GM13977 (cell line): ENCODE measurements at regions not wholly inside any gene's neighbourhood (a gene's known extent, or its start where the extent isn't known, plus 50 kb on each side); places are given as distances from the start of the nearest gene placed in this dataset.
"Not testable (repeated sequence)": the region's sequence is repeated elsewhere in the genome, so short reads cannot be mapped to it uniquely, and the experiment has no call there.

Experiments
- DNase-seq: peaks from one replicate; pipeline ENCODE4 v3.0.0; 2012; ENCODE audit warnings: low spot score
- in situ Hi-C: fragments of 300-500 bp; cut with MboI; formaldehyde crosslinking; loops from one replicate; pipeline ENCODE4 v1.12.0; 2022; ENCODE audit warnings: low sequenced_read_pairs, low pct_unique_long_range_greater_than_20kb, mixed read lengths, inconsistent platforms; ENCODE audit not compliant: unreplicated experiment
- TF ChIP-seq, protein P1 (sequence below): IDR thresholded peaks from 2 replicates; pipeline ENCODE4 v1.5.1; 2012; ENCODE audit warnings: mild to moderate bottlenecking, control low read depth; ENCODE audit not compliant: insufficient read depth; ENCODE audit errors: extremely low read depth, missing control alignments

DNA sequence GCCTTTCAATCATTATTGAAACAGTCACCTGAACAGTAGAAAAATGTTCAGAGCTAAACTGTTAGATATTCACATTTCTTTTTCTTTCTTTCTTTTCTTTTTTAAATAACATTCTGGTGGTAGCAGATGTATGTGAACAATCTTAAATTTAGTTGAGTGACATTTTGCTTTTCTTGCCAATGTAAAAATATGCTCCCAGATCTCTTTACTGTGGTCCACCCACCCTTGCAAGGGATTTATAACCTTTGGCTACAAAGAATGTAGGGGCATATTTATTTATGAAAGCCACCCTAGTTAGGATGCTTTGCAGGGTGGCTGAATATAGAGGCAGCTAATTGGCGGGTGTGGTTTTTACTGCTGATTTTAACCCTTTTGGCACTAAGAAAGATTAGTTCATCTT is 473.9 kb downstream of the MFSD1 start:
- in situ Hi-C loops, result no loop called here
- TF ChIP-seq, protein P1, sequence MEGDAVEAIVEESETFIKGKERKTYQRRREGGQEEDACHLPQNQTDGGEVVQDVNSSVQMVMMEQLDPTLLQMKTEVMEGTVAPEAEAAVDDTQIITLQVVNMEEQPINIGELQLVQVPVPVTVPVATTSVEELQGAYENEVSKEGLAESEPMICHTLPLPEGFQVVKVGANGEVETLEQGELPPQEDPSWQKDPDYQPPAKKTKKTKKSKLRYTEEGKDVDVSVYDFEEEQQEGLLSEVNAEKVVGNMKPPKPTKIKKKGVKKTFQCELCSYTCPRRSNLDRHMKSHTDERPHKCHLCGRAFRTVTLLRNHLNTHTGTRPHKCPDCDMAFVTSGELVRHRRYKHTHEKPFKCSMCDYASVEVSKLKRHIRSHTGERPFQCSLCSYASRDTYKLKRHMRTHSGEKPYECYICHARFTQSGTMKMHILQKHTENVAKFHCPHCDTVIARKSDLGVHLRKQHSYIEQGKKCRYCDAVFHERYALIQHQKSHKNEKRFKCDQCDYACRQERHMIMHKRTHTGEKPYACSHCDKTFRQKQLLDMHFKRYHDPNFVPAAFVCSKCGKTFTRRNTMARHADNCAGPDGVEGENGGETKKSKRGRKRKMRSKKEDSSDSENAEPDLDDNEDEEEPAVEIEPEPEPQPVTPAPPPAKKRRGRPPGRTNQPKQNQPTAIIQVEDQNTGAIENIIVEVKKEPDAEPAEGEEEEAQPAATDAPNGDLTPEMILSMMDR, result no peak
- no peak for DNase-seq

DNA sequence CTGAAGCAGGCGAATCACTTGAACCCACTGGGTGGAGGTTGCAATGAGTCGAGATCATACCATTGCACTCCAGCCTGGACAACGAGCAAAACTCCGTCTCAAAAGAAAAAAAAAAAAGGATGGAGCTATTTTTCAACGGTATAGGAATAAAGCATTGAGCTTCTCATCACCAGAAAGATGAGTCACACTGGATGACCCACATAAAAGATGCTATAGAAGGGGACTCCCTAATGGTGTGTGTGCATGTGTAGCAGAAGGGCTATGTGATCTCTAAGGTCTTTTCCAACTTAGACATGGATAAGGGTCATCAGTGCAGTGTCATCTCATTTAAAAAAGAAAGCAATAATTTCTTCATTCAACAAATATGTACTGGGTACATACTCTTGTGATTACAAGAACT is 476.0 kb downstream of the MFSD1 start:
- TF ChIP-seq, protein P1, result no peak
- DNase-seq, result no peak
- in situ Hi-C loops, result no loop called here

DNA sequence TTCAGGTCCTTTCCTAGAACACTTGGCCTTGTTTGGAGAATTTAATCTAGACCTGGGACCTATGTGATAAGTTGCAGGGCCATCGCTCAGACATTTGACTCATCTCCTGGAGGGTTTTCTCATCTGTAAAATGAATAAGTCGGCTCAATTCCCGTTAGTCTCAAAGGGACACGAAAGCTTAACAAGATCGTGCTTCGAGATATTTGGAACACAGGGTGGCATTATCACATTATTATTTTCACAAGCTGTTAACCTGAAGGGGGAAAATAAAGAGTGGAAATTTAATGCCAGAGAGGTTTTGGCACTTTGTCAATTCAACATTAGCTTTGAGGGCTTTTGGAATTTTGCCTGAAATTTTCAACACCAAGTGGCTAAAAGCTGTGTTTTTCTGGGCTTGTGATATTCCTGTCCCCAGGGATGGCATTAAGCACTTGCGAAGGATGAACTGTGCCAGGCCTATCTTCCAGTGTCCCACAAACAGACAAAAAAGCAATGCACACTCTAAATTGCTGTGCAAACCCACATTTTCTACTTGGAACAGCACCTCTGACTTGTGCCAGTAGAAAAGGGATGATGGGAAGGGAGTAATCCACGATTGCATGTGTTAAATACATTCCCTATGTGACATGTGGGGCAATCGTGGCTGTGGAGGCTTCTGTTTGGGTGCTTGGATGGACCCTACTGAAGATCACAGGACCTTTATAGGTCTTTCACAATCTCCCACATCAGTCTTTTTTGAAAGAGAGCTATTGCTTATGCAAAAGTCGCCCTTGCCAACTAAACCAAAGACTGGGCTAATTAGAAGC is 478.7 kb downstream of the MFSD1 start:
- in situ Hi-C loops, result no loop called here
- DNase-seq, result no peak
- TF ChIP-seq, protein P1, result no peak

DNA sequence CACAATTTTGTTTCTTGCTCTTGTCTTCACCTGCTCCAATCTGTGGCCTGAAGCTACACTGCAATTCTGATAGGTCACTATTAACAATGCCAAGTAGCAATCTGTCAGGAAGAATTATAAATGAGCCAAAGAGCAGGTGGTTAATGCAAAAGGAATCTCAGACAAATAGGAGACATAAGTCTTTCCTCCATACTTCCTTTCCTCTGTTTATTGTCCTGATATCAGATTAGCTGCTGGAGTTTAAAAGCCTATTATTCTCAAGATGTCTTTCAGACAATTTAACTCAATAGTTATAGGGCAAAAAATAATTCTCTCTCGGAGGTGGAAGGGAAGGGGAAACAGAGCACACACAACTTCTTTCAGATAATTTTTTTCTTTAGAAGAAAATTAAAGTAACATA is 491.6 kb downstream of the MFSD1 start:
- DNase-seq, result no peak
- TF ChIP-seq, protein P1, result no peak
- in situ Hi-C loops, result no loop called here

DNA sequence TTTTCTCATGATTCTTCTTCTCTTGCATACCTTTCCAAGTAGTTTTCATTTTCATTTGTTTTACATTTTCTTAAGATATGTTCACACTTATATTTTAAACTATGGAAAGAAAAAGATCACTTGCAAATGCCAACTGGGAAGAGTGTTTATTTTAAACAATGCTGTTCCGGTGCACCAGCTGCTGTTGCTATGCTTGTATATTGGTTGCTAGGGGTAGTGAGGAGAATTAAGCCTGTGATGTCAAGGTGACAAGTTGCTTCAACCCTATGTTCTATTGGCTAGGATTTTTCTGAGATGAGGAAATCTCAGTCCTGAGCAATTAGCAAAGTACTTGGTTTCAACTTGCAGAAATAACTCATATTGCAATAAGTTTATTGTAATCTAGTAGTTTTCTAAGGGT is 500.1 kb downstream of the MFSD1 start:
- in situ Hi-C loops, result loop anchor here (25.0 kb wide), 1 partner anchor 510 kb away; no protein-coding TSS in a partner anchor
- no peak for DNase-seq
- TF ChIP-seq, protein P1, result no peak

DNA sequence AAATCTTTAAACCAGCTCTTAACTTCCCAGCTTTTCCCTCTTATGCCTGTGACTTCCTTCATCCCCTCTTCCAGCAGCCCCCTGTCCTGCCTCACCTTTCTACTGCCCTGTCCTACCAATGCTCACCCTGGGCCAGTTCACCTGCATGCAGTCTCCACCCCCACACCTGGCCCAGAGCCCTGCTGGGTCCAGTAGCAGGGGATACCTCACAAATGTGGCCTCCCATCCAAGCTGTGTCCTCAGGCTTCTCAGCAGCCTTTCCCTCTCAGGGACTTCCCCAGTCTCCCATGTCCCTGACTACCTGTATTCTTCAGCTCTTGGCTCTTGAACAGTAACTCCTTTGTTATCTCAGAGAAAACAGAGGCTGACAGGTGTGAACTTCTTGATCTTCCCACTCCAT is 503.2 kb downstream of the MFSD1 start:
- no peak for DNase-seq
- in situ Hi-C loops, result loop anchor here (25.0 kb wide), 1 partner anchor 507 kb away; no protein-coding TSS in a partner anchor
- TF ChIP-seq, protein P1, result no peak

DNA sequence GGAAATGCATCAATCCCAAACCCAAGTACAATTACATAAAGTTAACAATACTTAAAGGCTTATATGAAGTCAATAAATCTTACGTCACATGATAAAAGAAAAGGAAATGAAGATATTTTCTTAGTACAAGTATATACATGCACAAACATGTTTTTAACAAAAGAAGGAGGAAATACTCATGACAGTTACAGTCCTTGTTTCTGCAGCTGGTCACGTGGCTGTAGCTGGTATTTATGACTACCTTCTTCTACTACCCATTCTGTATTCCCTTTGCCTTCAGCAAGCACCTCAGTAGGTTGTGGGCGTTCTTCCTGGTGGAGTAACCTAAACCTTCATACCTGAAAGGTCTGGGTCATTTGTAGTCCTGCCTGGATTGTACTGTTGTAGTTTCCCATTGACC is 514.9 kb downstream of the MFSD1 start:
- in situ Hi-C loops, result loop anchor here (25.0 kb wide), 1 partner anchor 496 kb away; no protein-coding TSS in a partner anchor
- DNase-seq, result not testable (repeated sequence)
